ENCODE measurements at regions not wholly inside any gene's neighbourhood (a gene's known extent, or its start where the extent isn't known, plus 50 kb on each side); places are given as distances from the start of the nearest gene placed in this dataset.

DNA sequence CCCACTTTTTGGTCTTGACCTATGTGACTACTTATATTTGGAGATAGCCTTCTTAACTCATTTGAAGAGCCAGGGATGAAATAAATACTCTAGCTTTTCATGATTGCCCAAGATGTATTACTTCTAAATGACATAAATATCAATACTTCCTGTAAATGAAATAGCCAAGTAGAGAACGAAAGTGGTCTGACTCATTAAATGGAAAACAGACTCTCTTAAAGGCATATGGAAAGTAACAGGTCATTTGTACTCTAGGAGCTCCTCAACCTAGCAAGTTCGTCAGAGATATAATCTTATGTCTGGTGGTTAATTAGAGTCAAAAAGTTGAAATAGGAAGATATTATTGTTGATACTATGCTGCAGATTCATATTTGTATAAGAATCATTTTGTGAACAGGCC, 1105.4 kb downstream of the TUSC7 start:
- DNase-seq = no peak

DNA sequence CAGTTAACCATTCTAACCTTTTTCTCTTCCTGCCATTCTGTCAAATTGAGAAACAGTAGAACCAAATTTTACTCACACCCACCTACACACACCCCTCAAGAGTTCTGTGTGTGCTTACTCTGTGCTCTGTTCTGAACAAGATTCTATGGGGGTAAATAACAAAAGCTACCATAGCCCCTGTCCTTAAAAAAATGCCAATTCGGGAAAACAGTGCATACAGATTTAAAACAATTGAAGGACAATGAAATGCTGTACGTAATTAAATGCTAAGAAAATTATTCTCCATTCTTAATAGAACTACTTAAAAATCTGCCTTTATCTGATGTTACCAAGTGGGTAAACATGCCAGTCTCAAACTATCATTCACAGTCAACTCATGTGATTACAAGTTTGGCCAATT, 1107.5 kb downstream of the TUSC7 start:
- DNase-seq = no peak
- TF ChIP-seq POLR2A (IDR thresholded peaks at IDR 0.05) = no peak
- TF ChIP-seq, protein P1, sequence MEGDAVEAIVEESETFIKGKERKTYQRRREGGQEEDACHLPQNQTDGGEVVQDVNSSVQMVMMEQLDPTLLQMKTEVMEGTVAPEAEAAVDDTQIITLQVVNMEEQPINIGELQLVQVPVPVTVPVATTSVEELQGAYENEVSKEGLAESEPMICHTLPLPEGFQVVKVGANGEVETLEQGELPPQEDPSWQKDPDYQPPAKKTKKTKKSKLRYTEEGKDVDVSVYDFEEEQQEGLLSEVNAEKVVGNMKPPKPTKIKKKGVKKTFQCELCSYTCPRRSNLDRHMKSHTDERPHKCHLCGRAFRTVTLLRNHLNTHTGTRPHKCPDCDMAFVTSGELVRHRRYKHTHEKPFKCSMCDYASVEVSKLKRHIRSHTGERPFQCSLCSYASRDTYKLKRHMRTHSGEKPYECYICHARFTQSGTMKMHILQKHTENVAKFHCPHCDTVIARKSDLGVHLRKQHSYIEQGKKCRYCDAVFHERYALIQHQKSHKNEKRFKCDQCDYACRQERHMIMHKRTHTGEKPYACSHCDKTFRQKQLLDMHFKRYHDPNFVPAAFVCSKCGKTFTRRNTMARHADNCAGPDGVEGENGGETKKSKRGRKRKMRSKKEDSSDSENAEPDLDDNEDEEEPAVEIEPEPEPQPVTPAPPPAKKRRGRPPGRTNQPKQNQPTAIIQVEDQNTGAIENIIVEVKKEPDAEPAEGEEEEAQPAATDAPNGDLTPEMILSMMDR (IDR thresholded peaks at IDR 0.05) = no peak
- WGBS (ENCODE audit: insufficient coverage, low coverage, low lambda C conversion rate, missing lambda C conversion rate) = 64% methylated on average over 2 of the region's 2 CpGs
- no peaks in the 10 kb centered on the region for H3K4me1 ChIP-seq
- H3K27me3 ChIP-seq = no peaks in the 10 kb centered on the region
- H3K27ac ChIP-seq = no peak overlapping the region
- H3K36me3 ChIP-seq = no peaks in the 10 kb centered on the region
- intact Hi-C loops (cut with DNase I) = no loop called here
- ATAC-seq = no peak
- H3K4me3 ChIP-seq = no peak overlapping the region
- no peaks in the 10 kb centered on the region for H3K9me3 ChIP-seq

More for the DNA sequence above, 1105.4 kb downstream of the TUSC7 start:
- H3K27ac ChIP-seq = no peak overlapping the region
- TF ChIP-seq POLR2A (IDR thresholded peaks at IDR 0.05) = no peak
- TF ChIP-seq, protein P1 (IDR thresholded peaks at IDR 0.05) = no peak
- intact Hi-C loops (cut with DNase I) = no loop called here
- no peak overlapping the region for H3K4me3 ChIP-seq
- H3K9me3 ChIP-seq = no peaks in the 10 kb centered on the region
- H3K36me3 ChIP-seq = no peaks in the 10 kb centered on the region
- ATAC-seq = no peak
- no peaks in the 10 kb centered on the region for H3K4me1 ChIP-seq
- H3K27me3 ChIP-seq = no peaks in the 10 kb centered on the region
- 27% methylated on average over 2 of the region's 2 CpGs for WGBS (ENCODE audit: insufficient coverage, low coverage, low lambda C conversion rate, missing lambda C conversion rate)

DNA sequence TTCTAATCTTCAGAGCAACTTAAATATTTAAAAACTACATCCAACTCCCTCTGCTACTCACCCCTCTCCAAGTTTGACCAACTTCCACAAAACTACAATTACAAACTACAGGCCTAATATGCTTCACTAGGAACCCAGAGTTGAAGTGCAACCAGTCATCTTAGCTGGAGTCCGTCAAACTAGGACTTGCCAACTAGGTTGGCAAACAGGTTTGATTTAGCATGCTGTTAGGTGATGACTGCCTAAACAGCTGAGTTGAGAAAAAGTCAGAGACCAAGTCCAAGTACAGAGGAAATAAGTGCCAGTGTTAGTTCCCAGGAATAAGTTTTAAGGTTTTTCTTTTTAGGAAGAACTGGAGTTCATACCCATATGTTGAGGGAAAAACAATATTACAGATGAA, 1109.0 kb downstream of the TUSC7 start:
- intact Hi-C loops (cut with DNase I) = no loop called here
- ATAC-seq (no peak), DNase-seq (no peak)
- no peak overlapping the region for H3K4me3 ChIP-seq
- H3K9me3 ChIP-seq = no peaks in the 10 kb centered on the region
- TF ChIP-seq, protein P1 (IDR thresholded peaks at IDR 0.05) = no peak
- no peak for TF ChIP-seq POLR2A (IDR thresholded peaks at IDR 0.05)
- no peaks in the 10 kb centered on the region for H3K36me3 ChIP-seq
- H3K27ac ChIP-seq = no peak overlapping the region
- H3K4me1 ChIP-seq = no peaks in the 10 kb centered on the region
- WGBS (ENCODE audit: insufficient coverage, low coverage, low lambda C conversion rate, missing lambda C conversion rate) = 63% methylated on average over 1 of the region's 1 CpG
- H3K27me3 ChIP-seq = no peaks in the 10 kb centered on the region

DNA sequence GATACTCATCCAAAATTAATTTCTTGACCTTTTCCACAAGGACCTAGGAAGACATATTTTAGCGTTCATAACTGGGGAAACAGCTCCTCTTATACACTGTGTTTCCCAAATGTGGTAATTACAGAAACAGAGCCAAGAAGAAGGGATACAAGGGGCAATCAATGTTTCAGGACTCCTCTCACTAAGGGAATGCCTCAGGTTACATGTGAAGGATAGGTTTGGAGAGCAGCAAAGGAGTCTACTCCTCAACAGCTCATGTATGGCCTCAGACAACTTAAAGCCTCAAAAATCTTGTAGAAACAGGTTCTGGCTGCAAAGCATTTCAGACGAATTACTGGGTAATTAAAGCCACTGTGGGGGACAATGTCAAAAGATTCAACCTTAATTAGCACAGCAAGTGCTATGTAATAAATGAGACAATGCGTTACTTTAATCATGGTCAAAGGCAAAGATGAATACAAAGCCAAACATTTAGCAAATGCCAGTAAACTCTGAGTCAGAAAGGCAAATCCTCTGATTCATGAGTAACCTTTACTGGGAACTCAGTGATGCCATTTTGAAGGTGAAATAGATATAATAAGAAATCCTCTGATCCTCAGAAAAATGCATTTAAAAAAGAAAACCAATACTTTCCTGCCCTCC, 1111.2 kb downstream of the TUSC7 start:
- no peaks in the 10 kb centered on the region for H3K9me3 ChIP-seq
- no peaks in the 10 kb centered on the region for H3K4me1 ChIP-seq
- TF ChIP-seq, protein P1 (IDR thresholded peaks at IDR 0.05) = no peak
- TF ChIP-seq POLR2A (IDR thresholded peaks at IDR 0.05) = no peak
- H3K36me3 ChIP-seq = no peaks in the 10 kb centered on the region
- DNase-seq (no peak), ATAC-seq (no peak)
- WGBS (ENCODE audit: insufficient coverage, low coverage, low lambda C conversion rate, missing lambda C conversion rate) = 37% methylated on average over 3 of the region's 3 CpGs
- H3K27ac ChIP-seq = no peak overlapping the region
- H3K27me3 ChIP-seq = no peaks in the 10 kb centered on the region
- intact Hi-C loops (cut with DNase I) = no loop called here
- H3K4me3 ChIP-seq = no peak overlapping the region

DNA sequence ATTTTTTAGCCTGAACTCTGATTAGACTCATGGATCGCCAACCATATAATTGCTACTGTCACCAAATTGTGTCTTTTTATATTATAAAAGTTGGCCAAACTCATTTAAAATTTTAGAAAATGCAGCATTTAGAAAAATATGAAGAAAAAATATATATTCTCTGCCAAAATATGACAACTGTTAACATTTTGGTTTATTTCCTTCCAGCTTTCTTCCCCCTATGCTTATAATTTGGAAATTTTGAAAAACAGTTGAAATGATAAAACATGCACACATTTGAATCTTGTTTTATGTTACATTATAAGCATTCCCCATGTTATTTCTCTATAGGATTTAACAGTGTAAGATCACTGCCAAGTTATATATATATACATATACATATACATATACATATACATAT, 1112.8 kb downstream of the TUSC7 start:
- no peak overlapping the region for H3K4me3 ChIP-seq
- no peak overlapping the region for H3K27ac ChIP-seq
- H3K4me1 ChIP-seq = no peaks in the 10 kb centered on the region
- TF ChIP-seq, protein P1 (IDR thresholded peaks at IDR 0.05) = no peak
- TF ChIP-seq POLR2A (IDR thresholded peaks at IDR 0.05) = no peak
- no peaks in the 10 kb centered on the region for H3K27me3 ChIP-seq
- H3K36me3 ChIP-seq = no peaks in the 10 kb centered on the region
- ATAC-seq (no peak), DNase-seq (no peak)
- no peaks in the 10 kb centered on the region for H3K9me3 ChIP-seq
- 74% methylated on average over 1 of the region's 1 CpG for WGBS (ENCODE audit: insufficient coverage, low coverage, low lambda C conversion rate, missing lambda C conversion rate)
- intact Hi-C loops (cut with DNase I) = no loop called here

Data from right lobe of liver (tissue), 6 donors.